H9 (cell line): ENCODE measurements at regions not wholly inside any gene's neighbourhood (a gene's known extent, or its start where the extent isn't known, plus 50 kb on each side); places are given as distances from the start of the nearest gene placed in this dataset.

ENCODE experiments used
- DNase-seq: peaks from one replicate; pipeline ENCODE4 v3.0.0-alpha.2; 2017
- H2AFZ ChIP-seq: one replicate; pipeline ENCODE4 v1.6.1; 2013; ENCODE audit warnings: mild to moderate bottlenecking, low read length, control low read depth, moderate library complexity
- H2AK5ac ChIP-seq: 2 replicates; pipeline ENCODE4 v1.6.1; 2013; ENCODE audit warnings: low read length, control low read depth, mixed read lengths; ENCODE audit not compliant: insufficient read length
- H2BK120ac ChIP-seq: one replicate; pipeline ENCODE4 v1.6.1; 2013; ENCODE audit warnings: low read depth, mild to moderate bottlenecking, low read length, control low read depth, inconsistent platforms; ENCODE audit not compliant: poor library complexity, severe bottlenecking
- H2BK12ac ChIP-seq: 2 replicates; pipeline ENCODE4 v1.6.1; 2013; ENCODE audit warnings: low read length, control low read depth, mixed read lengths, low read depth; ENCODE audit not compliant: insufficient read length
- H2BK15ac ChIP-seq: 2 replicates; pipeline ENCODE4 v1.6.1; 2013; ENCODE audit warnings: low read depth, low read length, control low read depth
- H2BK20ac ChIP-seq: one replicate; pipeline ENCODE4 v1.6.1; 2013; ENCODE audit warnings: low read depth, mild to moderate bottlenecking, low read length, control low read depth, inconsistent platforms; ENCODE audit not compliant: poor library complexity, severe bottlenecking
- H2BK5ac ChIP-seq: 2 replicates; pipeline ENCODE4 v1.6.1; 2013; ENCODE audit warnings: low read length, control low read depth, mixed read lengths; ENCODE audit not compliant: insufficient read length
- H3K14ac ChIP-seq: 2 replicates; pipeline ENCODE4 v1.6.1; 2013; ENCODE audit warnings: low read length, control low read depth; ENCODE audit not compliant: insufficient read depth
- H3K18ac ChIP-seq: 2 replicates; pipeline ENCODE4 v1.6.1; 2013; ENCODE audit warnings: low read depth, mild to moderate bottlenecking, mixed read lengths, low read length, control low read depth; ENCODE audit not compliant: insufficient read length
- H3K23ac ChIP-seq: 2 replicates; pipeline ENCODE4 v1.6.1; 2013; ENCODE audit warnings: low read length, control low read depth, mixed read lengths, low read depth; ENCODE audit not compliant: insufficient read length
- H3K23me2 ChIP-seq: 2 replicates; pipeline ENCODE4 v1.6.1; 2013; ENCODE audit warnings: low read depth, mild to moderate bottlenecking, mixed read lengths, low read length, control low read depth; ENCODE audit not compliant: insufficient read length, poor library complexity, severe bottlenecking
- H3K27ac ChIP-seq: 2 replicates; pipeline ENCODE4 v1.5.1; 2013; ENCODE audit warnings: low read length, control low read depth, mixed read lengths, low read depth; ENCODE audit not compliant: insufficient read length
- H3K27me3 ChIP-seq: 2 replicates; pipeline ENCODE4 v1.6.1; 2013; ENCODE audit warnings: low read length, control low read depth, inconsistent platforms; ENCODE audit not compliant: insufficient read depth
- H3K4ac ChIP-seq: 2 replicates; pipeline ENCODE4 v1.6.1; 2013; ENCODE audit warnings: low read depth, mild to moderate bottlenecking, control low read depth, inconsistent platforms, low read length, moderate library complexity
- H3K4me1 ChIP-seq: 2 replicates; pipeline ENCODE4 v1.6.1; 2013; ENCODE audit warnings: low read length, control low read depth, inconsistent platforms; ENCODE audit not compliant: insufficient read depth
- H3K4me2 ChIP-seq: 2 replicates; pipeline ENCODE4 v1.6.1; 2013; ENCODE audit warnings: low read length, control low read depth, mixed read lengths; ENCODE audit not compliant: insufficient read length, insufficient read depth
- H3K56ac ChIP-seq: 2 replicates; pipeline ENCODE4 v1.6.1; 2013; ENCODE audit warnings: low read depth, mild to moderate bottlenecking, mixed read lengths, low read length, control low read depth; ENCODE audit not compliant: insufficient read length
- H3K79me1 ChIP-seq: 2 replicates; pipeline ENCODE4 v1.6.1; 2013; ENCODE audit warnings: low read depth, mild to moderate bottlenecking, moderate library complexity, low read length, control low read depth, inconsistent platforms; ENCODE audit not compliant: insufficient read depth, poor library complexity, severe bottlenecking
- H3K79me2 ChIP-seq: 2 replicates; pipeline ENCODE4 v1.6.1; 2013; ENCODE audit warnings: low read length, control low read depth, inconsistent platforms; ENCODE audit not compliant: insufficient read depth
- H3K9ac ChIP-seq: 2 replicates; pipeline ENCODE4 v1.6.1; 2013; ENCODE audit warnings: low read length, control low read depth, mixed read lengths; ENCODE audit not compliant: insufficient read length; ENCODE audit errors: extremely low read depth
- H3K9me3 ChIP-seq: one replicate; pipeline ENCODE4 v1.6.1; 2013; ENCODE audit warnings: low read depth, low read length, inconsistent platforms; ENCODE audit not compliant: control insufficient read depth
- H3T11ph ChIP-seq: one replicate; pipeline ENCODE4 v1.6.1; 2013; ENCODE audit warnings: mild to moderate bottlenecking, low read length, control low read depth, inconsistent platforms
- H4K20me1 ChIP-seq: one replicate; pipeline ENCODE4 v1.6.1; 2013; ENCODE audit not compliant: control insufficient read depth, insufficient read length, insufficient read depth
- H4K5ac ChIP-seq: 2 replicates; pipeline ENCODE4 v1.6.1; 2013; ENCODE audit warnings: low read depth, mild to moderate bottlenecking, mixed read lengths, low read length, control low read depth; ENCODE audit not compliant: insufficient read length
- H4K8ac ChIP-seq: replicated peaks from 2 replicates; pipeline ENCODE4 v1.6.1; 2013; ENCODE audit warnings: low read length, control low read depth, mixed read lengths, low read depth; ENCODE audit not compliant: insufficient read length
- H4K91ac ChIP-seq: 2 replicates; pipeline ENCODE4 v1.6.1; 2013; ENCODE audit warnings: low read depth, mild to moderate bottlenecking, moderate library complexity, mixed read lengths, low read length, control low read depth; ENCODE audit not compliant: insufficient read length
- H3K27ac Mint-ChIP-seq, 3 experiments: 2 replicates in 2 of 3; 3 replicates in 1 of 3; pipeline ENCODE4 v1.8.0; 2020 to 2021; ENCODE audit warnings: mixed read lengths in 3 of 3, mild to moderate bottlenecking in 1 of 3, moderate library complexity in 1 of 3
- H3K27me3 Mint-ChIP-seq: 2 replicates; pipeline ENCODE4 v1.8.0; 2021; ENCODE audit warnings: low read depth, mild to moderate bottlenecking, moderate library complexity, mixed read lengths
- H3K36me3 Mint-ChIP-seq, 3 experiments: 2 replicates in 2 of 3; 3 replicates in 1 of 3; pipeline ENCODE4 v1.8.0; 2020 to 2021; ENCODE audit warnings: low read depth in 3 of 3, mixed read lengths in 3 of 3; ENCODE audit not compliant: insufficient read depth in 1 of 3
- H3K4me1 Mint-ChIP-seq, 2 experiments: 2 replicates each; pipeline ENCODE4 v1.8.0; 2020; ENCODE audit warnings: mixed read lengths in 2 of 2
- H3K4me3 Mint-ChIP-seq, 2 experiments: 2 replicates in 1 of 2; 3 replicates in 1 of 2; pipeline ENCODE4 v1.8.0; 2020 to 2021; ENCODE audit warnings: mild to moderate bottlenecking in 2 of 2, mixed read lengths in 2 of 2, moderate library complexity in 1 of 2
- H3K9me3 Mint-ChIP-seq, 2 experiments: 2 replicates in 1 of 2; 3 replicates in 1 of 2; pipeline ENCODE4 v1.8.0; 2020; ENCODE audit warnings: mild to moderate bottlenecking in 2 of 2, mixed read lengths in 2 of 2, moderate library complexity in 1 of 2
- WGBS: extraction: QIAGEN DNeasy Blood & Tissue Kit; methylation state at CpG from one replicate; pipeline ENCODE4 v1.1.7; 2013; ENCODE audit warnings: missing lambda C conversion rate, low lambda C conversion rate, mixed read lengths; ENCODE audit not compliant: insufficient read length; ENCODE audit errors: extremely low coverage; 5-methylcytosine and 5-hydroxymethylcytosine counted together
- TF ChIP-seq, protein P1 (sequence below): fragments of 200-600 bp; sonication (generic); conservative IDR thresholded peaks from 3 replicates; pipeline ENCODE4 v1.8.0; 2021; ENCODE audit warnings: antibody characterized with exemption, mild to moderate bottlenecking

DNA sequence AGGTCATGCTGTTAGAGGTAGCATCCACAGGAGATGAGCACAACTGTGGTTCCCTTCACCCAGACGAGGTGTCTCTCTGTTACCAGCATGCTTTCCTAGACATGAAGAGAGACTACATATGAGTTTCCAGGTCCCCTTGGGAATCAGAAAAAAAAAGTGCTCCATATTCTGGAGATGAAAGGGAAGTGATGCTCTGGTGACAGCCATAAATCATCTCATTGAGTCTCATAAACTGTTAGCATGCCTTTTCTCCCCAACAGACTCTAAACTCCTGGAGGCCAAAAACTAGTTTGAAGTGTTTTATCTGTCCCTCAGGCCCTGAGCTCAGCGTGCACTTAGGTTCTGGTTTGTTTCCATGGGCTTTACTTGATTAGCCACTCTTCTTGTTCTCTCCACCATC, 124.6 kb upstream of the CREB1 start:
- Histone ChIP-seq H4K20me1 (no peaks in the 10 kb centered on the region), H3K79me2 (no peaks in the 10 kb centered on the region), H3K23ac (no peak overlapping the region), H3K23me2 (no peaks in the 10 kb centered on the region), H2BK12ac (no peak overlapping the region), H3K9ac (no peak overlapping the region), H2BK15ac (no peak overlapping the region), H3K4me1 (peaks cover 16% of the 10 kb centered on the region; the same call in 1 of the 2 replicates), H3K9me3 (no peaks in the 10 kb centered on the region), H2BK5ac (no peak overlapping the region), H3K56ac (no peak overlapping the region), H3K79me1 (no peaks in the 10 kb centered on the region), H2BK20ac (no peak overlapping the region), H3K27me3 (no peaks in the 10 kb centered on the region), H3T11ph (no peak overlapping the region), H2AFZ (no peak overlapping the region), H4K91ac (no peak overlapping the region), H3K27ac (no peak overlapping the region), H3K14ac (no peak overlapping the region), H3K4me2 (no peak overlapping the region), H3K4ac (no peak overlapping the region), H2BK120ac (no peak overlapping the region), H4K8ac (no peak overlapping the region), H2AK5ac (no peak overlapping the region), H4K5ac (no peak overlapping the region), H3K18ac (no peak overlapping the region)
- no peak for DNase-seq
- no peaks in the 10 kb centered on the region for H3K9me3 Mint-ChIP-seq
- no CpG with 5 or more reads among the region's 2 CpGs for WGBS
- TF ChIP-seq, protein P1, sequence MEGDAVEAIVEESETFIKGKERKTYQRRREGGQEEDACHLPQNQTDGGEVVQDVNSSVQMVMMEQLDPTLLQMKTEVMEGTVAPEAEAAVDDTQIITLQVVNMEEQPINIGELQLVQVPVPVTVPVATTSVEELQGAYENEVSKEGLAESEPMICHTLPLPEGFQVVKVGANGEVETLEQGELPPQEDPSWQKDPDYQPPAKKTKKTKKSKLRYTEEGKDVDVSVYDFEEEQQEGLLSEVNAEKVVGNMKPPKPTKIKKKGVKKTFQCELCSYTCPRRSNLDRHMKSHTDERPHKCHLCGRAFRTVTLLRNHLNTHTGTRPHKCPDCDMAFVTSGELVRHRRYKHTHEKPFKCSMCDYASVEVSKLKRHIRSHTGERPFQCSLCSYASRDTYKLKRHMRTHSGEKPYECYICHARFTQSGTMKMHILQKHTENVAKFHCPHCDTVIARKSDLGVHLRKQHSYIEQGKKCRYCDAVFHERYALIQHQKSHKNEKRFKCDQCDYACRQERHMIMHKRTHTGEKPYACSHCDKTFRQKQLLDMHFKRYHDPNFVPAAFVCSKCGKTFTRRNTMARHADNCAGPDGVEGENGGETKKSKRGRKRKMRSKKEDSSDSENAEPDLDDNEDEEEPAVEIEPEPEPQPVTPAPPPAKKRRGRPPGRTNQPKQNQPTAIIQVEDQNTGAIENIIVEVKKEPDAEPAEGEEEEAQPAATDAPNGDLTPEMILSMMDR = no peak
- peaks cover 43 to 46% of the 10 kb centered on the region in 2 experiments for H3K4me1 Mint-ChIP-seq
- H3K4me3 Mint-ChIP-seq = no peak overlapping the region
- no peaks in the 10 kb centered on the region for H3K36me3 Mint-ChIP-seq
- no peak overlapping the region for H3K27ac Mint-ChIP-seq
- no peaks in the 10 kb centered on the region for H3K27me3 Mint-ChIP-seq
